ENCODE measurements at regions not wholly inside any gene's neighbourhood (a gene's known extent, or its start where the extent isn't known, plus 50 kb on each side); places are given as distances from the start of the nearest gene placed in this dataset.

DNA sequence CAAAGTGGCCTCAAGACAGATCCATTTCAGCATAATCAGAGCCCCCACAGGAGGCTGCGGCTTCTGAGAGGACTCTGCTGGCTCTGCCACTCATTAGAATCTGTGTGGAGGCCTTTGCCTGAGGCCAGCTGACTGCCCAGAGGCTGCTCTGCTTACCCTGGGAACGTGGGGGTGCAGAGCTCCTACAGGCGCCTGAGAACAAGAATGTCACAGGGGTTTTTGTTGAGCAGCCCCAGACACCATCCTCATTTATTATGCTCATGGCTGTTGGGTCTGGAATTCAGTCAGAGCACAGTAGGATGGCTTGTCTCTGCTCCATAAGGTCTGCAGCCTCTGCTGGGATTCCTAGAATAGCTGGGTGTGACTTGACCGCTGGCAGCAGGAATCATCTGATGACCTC lies 101.8 kb upstream of the GDF10 start:
- no peak overlapping the region for H3K4me3 ChIP-seq
- TF ChIP-seq POLR2A (IDR thresholded peaks at IDR 0.05) (no peak), EP300 (IDR thresholded peaks at IDR 0.05) (no peak), POLR2AphosphoS5 (IDR thresholded peaks at IDR 0.05) (no peak)
- TF ChIP-seq, protein P1, sequence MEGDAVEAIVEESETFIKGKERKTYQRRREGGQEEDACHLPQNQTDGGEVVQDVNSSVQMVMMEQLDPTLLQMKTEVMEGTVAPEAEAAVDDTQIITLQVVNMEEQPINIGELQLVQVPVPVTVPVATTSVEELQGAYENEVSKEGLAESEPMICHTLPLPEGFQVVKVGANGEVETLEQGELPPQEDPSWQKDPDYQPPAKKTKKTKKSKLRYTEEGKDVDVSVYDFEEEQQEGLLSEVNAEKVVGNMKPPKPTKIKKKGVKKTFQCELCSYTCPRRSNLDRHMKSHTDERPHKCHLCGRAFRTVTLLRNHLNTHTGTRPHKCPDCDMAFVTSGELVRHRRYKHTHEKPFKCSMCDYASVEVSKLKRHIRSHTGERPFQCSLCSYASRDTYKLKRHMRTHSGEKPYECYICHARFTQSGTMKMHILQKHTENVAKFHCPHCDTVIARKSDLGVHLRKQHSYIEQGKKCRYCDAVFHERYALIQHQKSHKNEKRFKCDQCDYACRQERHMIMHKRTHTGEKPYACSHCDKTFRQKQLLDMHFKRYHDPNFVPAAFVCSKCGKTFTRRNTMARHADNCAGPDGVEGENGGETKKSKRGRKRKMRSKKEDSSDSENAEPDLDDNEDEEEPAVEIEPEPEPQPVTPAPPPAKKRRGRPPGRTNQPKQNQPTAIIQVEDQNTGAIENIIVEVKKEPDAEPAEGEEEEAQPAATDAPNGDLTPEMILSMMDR (IDR thresholded peaks at IDR 0.05) = no peak
- H3K9me3 ChIP-seq = no peaks in the 10 kb centered on the region
- H3K4me1 ChIP-seq = peaks cover 0 to 5% (median 0%) of the 10 kb centered on the region in 4 donors
- no peaks in the 10 kb centered on the region for H3K27me3 ChIP-seq
- 85 to 86% methylated on average over 4 of the region's 4 CpGs for WGBS, 2 donors
- intact Hi-C loops (cut with DNase I) = no loop called here
- H3K27ac ChIP-seq = no peak overlapping the region
- DNase-seq = no peak
- no peaks in the 10 kb centered on the region for H3K36me3 ChIP-seq

DNA sequence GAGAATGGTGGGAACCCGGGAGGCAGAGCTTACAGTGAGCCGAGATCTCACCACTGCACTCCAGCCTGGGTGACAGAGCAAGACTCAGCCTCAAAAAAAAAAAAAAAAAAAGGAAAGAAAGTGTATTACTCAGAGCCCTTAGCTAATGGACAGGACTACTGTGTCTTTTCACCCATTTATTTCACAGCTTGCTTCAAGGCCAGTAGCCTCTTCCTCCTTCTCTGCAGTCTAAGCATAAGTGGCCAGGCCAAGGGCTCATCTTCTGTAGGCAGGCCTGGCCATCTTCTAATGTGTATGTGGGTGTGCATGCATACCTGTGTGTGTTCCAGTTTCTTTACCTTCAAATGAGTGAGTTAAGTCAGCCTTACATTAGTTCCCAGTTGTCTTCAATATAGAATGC lies 94.8 kb upstream of the GDF10 start:
- no peaks in the 10 kb centered on the region for H3K9me3 ChIP-seq
- no peaks in the 10 kb centered on the region for H3K4me1 ChIP-seq
- no peak overlapping the region for H3K4me3 ChIP-seq
- DNase-seq = no peak
- no peaks in the 10 kb centered on the region for H3K27me3 ChIP-seq
- intact Hi-C loops (cut with DNase I) = no loop called here
- no peak overlapping the region for H3K27ac ChIP-seq
- H3K36me3 ChIP-seq = no peaks in the 10 kb centered on the region
- 96% methylated on average over 2 of the region's 2 CpGs for WGBS, 2 donors
- TF ChIP-seq POLR2A (IDR thresholded peaks at IDR 0.05) = no peak
- no peak for TF ChIP-seq EP300 (IDR thresholded peaks at IDR 0.05)
- no peak for TF ChIP-seq POLR2AphosphoS5 (IDR thresholded peaks at IDR 0.05)
- TF ChIP-seq, protein P1 (IDR thresholded peaks at IDR 0.05) = no peak

DNA sequence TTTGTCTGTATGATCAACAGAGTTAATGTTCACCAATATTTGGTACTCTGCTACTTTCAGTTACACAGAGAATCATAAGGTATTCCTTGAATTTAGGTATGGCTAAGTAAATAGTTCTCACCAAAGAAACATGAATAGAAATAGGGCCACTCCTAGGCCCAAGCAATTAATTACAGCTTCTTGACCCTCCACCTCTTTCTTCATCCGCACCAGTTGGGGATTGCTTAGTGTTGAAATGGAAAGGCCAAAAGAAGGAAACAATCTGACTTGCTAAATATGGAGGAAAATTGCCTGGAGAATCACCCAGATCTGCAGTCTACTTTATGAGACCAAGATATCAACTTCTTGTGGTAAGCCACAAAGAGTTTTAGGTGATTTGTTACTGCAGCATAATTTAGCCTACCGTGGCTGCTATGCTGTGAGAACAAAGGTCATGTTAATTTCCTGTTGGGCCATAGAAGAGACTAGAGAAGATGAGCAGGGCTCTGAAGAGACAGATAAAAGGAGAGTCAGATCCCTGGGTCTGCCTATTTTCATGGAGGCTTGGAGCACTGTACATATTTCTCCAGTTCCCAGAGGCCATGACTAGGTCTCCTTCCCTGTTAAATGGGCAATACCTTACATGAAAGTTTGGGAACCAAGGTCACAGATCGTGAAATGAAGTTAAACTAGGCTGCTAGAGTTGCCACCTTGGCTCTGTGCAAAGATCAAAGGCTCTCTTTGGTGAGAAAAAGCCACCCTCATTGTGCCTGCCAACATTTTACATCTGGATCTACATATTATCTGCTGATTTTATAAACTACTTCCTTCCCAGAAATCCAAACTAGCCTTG lies 93.3 kb upstream of the GDF10 start:
- no peaks in the 10 kb centered on the region for H3K4me1 ChIP-seq
- DNase-seq = no peak
- no peak for TF ChIP-seq EP300 (IDR thresholded peaks at IDR 0.05)
- TF ChIP-seq, protein P1 (IDR thresholded peaks at IDR 0.05) = no peak
- no peak for TF ChIP-seq POLR2A (IDR thresholded peaks at IDR 0.05)
- no peak for TF ChIP-seq POLR2AphosphoS5 (IDR thresholded peaks at IDR 0.05)
- no peak overlapping the region for H3K27ac ChIP-seq
- H3K9me3 ChIP-seq = no peaks in the 10 kb centered on the region
- H3K36me3 ChIP-seq = no peaks in the 10 kb centered on the region
- intact Hi-C loops (cut with DNase I) = no loop called here
- no peak overlapping the region for H3K4me3 ChIP-seq
- no peaks in the 10 kb centered on the region for H3K27me3 ChIP-seq
- WGBS, 2 donors = 38 to 55% methylated on average over 3 of the region's 3 CpGs

DNA sequence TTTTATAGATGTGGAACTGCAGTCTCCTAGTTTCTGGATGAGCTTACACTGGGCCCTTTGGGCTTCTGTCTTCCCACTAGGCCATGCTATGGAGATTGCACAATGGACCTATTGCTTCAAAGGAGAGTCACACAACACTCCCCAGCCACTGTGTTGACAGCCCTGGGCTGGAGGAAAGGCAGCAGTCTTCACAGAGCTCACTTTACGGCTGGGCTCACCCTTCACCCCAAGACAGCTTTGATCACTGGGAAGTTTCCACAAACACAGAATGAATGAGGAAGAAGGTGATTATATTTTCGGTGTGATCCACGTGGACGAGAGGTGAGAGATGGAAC lies 92.7 kb upstream of the GDF10 start:
- whole genome bisulfite sequencing, 2 donors = 33 to 44% methylated on average over 4 of the region's 4 CpGs
- Histone ChIP-seq H3K9me3 (no peaks in the 10 kb centered on the region), H3K36me3 (no peaks in the 10 kb centered on the region), H3K4me1 (no peaks in the 10 kb centered on the region), H3K4me3 (no peak overlapping the region), H3K27ac (no peak overlapping the region), H3K27me3 (no peaks in the 10 kb centered on the region)
- intact Hi-C loops (cut with DNase I) = no loop called here
- DNase-seq = no peak
- no peak for TF ChIP-seq POLR2AphosphoS5 (IDR thresholded peaks at IDR 0.05)
- no peak for TF ChIP-seq EP300 (IDR thresholded peaks at IDR 0.05)
- TF ChIP-seq, protein P1 (IDR thresholded peaks at IDR 0.05) = no peak
- TF ChIP-seq POLR2A (IDR thresholded peaks at IDR 0.05) = no peak

Measured in sigmoid colon (tissue), 6 donors.